Left ventricle myocardium inferior (tissue), 1 donor: ENCODE measurements at regions not wholly inside any gene's neighbourhood (a gene's known extent, or its start where the extent isn't known, plus 50 kb on each side); places are given as distances from the start of the nearest gene placed in this dataset.
"Not testable (repeated sequence)": the region's sequence is repeated elsewhere in the genome, so short reads cannot be mapped to it uniquely, and the experiment has no call there.

Source experiments
- DNase-seq: peaks from one replicate; pipeline ENCODE4 v3.0.0-alpha.2; 2020
- H3K27ac ChIP-seq: fragments of 200-600 bp; replicated peaks from 2 replicates; pipeline ENCODE4 v1.8.0; 2021
- H3K27me3 ChIP-seq: fragments of 200-600 bp; 2 replicates; pipeline ENCODE4 v1.8.0; 2021; ENCODE audit warnings: low read depth
- H3K36me3 ChIP-seq: fragments of 200-600 bp; 2 replicates; pipeline ENCODE4 v1.8.0; 2021
- H3K4me1 ChIP-seq: fragments of 200-600 bp; 2 replicates; pipeline ENCODE4 v1.8.0; 2021
- H3K4me3 ChIP-seq: fragments of 200-600 bp; 2 replicates; pipeline ENCODE4 v1.8.0; 2021; ENCODE audit warnings: mild to moderate bottlenecking, moderate library complexity
- H3K9me3 ChIP-seq: fragments of 200-600 bp; replicated peaks from 2 replicates; pipeline ENCODE4 v1.8.0; 2021
- CTCF ChIP-seq: fragments of 200-600 bp; IDR thresholded peaks from 2 replicates; pipeline ENCODE4 v1.8.0; 2021; ENCODE audit warnings: antibody characterized with exemption, mild to moderate bottlenecking, borderline replicate concordance
- intact Hi-C: fragments of 100-400 bp; cut with micrococcal nuclease; formaldehyde crosslinking; loops from one replicate; pipeline ENCODE4 v1.11.0; 2022
- donor health status: DM: no; HTN: yes; CAD: no; lungs with severe emphysema.

- H3K4me1 ChIP-seq = no peaks in the 10 kb centered on the region
- no peak overlapping the region for H3K4me3 ChIP-seq
- DNase-seq = no peak
- intact Hi-C loops = no loop called here
- H3K9me3 ChIP-seq = peaks cover 11% of the 10 kb centered on the region
- H3K27ac ChIP-seq = no peak overlapping the region
- no peak for TF ChIP-seq CTCF
- H3K36me3 ChIP-seq = no peaks in the 10 kb centered on the region
- H3K27me3 ChIP-seq = no peaks in the 10 kb centered on the region
Observed at GRCh38 chr12:46065412-46066166, 75.2 kb upstream of the SCAF11 start.

GRCh38 chr12:46064548-46064947 is 74.2 kb upstream of the SCAF11 start:
- no peak for DNase-seq
- Histone ChIP-seq H3K36me3 (no peaks in the 10 kb centered on the region), H3K4me1 (no peaks in the 10 kb centered on the region), H3K27me3 (no peaks in the 10 kb centered on the region), H3K27ac (no peak overlapping the region), H3K4me3 (no peak overlapping the region), H3K9me3 (peaks cover 21% of the 10 kb centered on the region)
- no peak for TF ChIP-seq CTCF
- intact Hi-C loops = no loop called here

GRCh38 chr12:46058697-46059096 is 68.3 kb upstream of the SCAF11 start:
- intact Hi-C loops, H3K4me1 ChIP-seq, H3K27me3 ChIP-seq, H3K36me3 ChIP-seq, H3K4me3 ChIP-seq, H3K27ac ChIP-seq, DNase-seq: not testable (repeated sequence)
- H3K9me3 ChIP-seq = peaks cover 62% of the 10 kb centered on the region

DNA sequence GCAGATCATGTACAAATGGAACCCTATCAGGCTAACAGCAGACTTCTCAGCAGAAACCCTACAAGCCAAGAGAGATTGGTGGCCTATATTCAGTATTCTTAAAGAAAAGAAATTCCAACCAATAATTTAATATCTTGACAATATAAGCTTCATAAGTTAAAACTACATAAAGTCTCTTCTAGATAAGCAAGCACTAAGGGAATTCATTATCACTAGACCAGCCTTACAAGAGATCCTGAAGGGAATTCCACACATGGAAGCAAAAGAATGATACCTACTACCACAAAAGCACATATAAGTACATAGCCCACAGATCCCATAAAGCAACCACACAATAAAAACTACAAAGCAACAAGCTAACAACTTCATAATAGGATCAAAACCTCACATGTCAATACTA is 60.4 kb upstream of the SCAF11 start:
- intact Hi-C loops = no loop called here
- Histone ChIP-seq H3K36me3 (no peaks in the 10 kb centered on the region), H3K9me3 (peaks cover 66% of the 10 kb centered on the region)

DNA sequence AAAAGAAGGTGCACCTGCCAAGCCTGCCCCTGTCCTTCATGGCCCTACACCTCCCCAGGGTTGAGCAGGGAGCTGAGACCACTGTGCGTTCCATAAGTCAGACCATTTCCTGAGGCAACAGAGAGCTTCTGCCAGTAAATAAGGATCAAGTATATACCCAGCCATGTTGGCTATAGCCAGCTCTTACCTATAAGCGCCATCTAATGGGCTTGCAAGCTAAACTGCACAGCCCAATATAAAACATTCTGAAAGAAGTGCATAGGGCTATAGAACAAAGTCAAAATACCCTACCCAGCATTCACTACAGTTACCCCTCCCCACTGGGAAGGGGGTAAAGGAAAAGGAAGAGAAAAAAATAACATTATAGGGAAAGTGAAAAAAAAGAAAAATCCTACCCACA is 59.3 kb upstream of the SCAF11 start:
- Histone ChIP-seq H3K4me1 (no peaks in the 10 kb centered on the region), H3K27ac (no peak overlapping the region), H3K27me3 (no peaks in the 10 kb centered on the region), H3K4me3 (no peak overlapping the region), H3K36me3 (no peaks in the 10 kb centered on the region), H3K9me3 (peaks cover 66% of the 10 kb centered on the region)
- no peak for DNase-seq
- intact Hi-C loops = no loop called here
- no peak for TF ChIP-seq CTCF

More for the DNA sequence above, 60.4 kb upstream of the SCAF11 start:
- H3K27ac ChIP-seq = no peak overlapping the region
- H3K27me3 ChIP-seq = no peaks in the 10 kb centered on the region
- no peak overlapping the region for H3K4me3 ChIP-seq
- H3K4me1 ChIP-seq = no peaks in the 10 kb centered on the region
- TF ChIP-seq CTCF = no peak
- DNase-seq = no peak

- Histone ChIP-seq H3K36me3 (no peaks in the 10 kb centered on the region), H3K27me3 (no peaks in the 10 kb centered on the region), H3K4me1 (no peaks in the 10 kb centered on the region), H3K27ac (no peak overlapping the region), H3K9me3 (peaks cover 67% of the 10 kb centered on the region), H3K4me3 (no peak overlapping the region)
- TF ChIP-seq CTCF = no peak
- DNase-seq = no peak
- intact Hi-C loops = no loop called here
Observed at GRCh38 chr12:46046436-46046835, 56.1 kb upstream of the SCAF11 start.
